ENCODE measurements at regions not wholly inside any gene's neighbourhood (a gene's known extent, or its start where the extent isn't known, plus 50 kb on each side); places are given as distances from the start of the nearest gene placed in this dataset.
A peak's percentile ranks its signal among the peaks of the same experiment; 100 is the strongest.

GRCh38 chr10:83585686-83586085 lies 553.6 kb upstream of the GHITM start:
- DNase-seq (ENCODE audit: low read depth) (peak; percentile 59), FAIRE-seq (no peak)
- Mint-ChIP-seq H3K4me3 (ENCODE audit: unreplicated experiment) (no peak overlapping the region), H3K36me3 (ENCODE audit: low read depth, unreplicated experiment) (no peaks in the 10 kb centered on the region), H3K27ac (ENCODE audit: unreplicated experiment) (peak overlapping the region; percentile 87), H3K27me3 (ENCODE audit: low read depth, unreplicated experiment) (no peaks in the 10 kb centered on the region), H3K9me3 (ENCODE audit: unreplicated experiment) (no peaks in the 10 kb centered on the region), H3K4me1 (ENCODE audit: low read depth, unreplicated experiment) (peaks cover 10% of the 10 kb centered on the region)
- no peak overlapping the region for H3K4me2 ChIP-seq (ENCODE audit: low read length)
- no peaks in the 10 kb centered on the region for H3K36me3 ChIP-seq (ENCODE audit: insufficient read depth, low read length)
- no peak overlapping the region for H3K4me3 ChIP-seq (ENCODE audit: insufficient read depth, low read depth, low read length)
- no peak overlapping the region for H2AFZ ChIP-seq (ENCODE audit: low read depth, low read length)
- no peaks in the 10 kb centered on the region for H3K27me3 ChIP-seq (ENCODE audit: insufficient read depth, low read length)
- no peaks in the 10 kb centered on the region for H3K79me2 ChIP-seq (ENCODE audit: insufficient read depth, low read length)
- no peak overlapping the region for H3K9ac ChIP-seq (ENCODE audit: low read length)
- H3K27ac ChIP-seq (ENCODE audit: low read depth, low read length), result peak overlapping the region; percentile 25
- no peaks in the 10 kb centered on the region for H4K20me1 ChIP-seq (ENCODE audit: insufficient read depth, low read length)
- no peaks in the 10 kb centered on the region for H3K9me3 ChIP-seq (ENCODE audit: insufficient read depth, low read depth, low read length)
- TF ChIP-seq CTCF (IDR thresholded peaks at IDR 0.05; ENCODE audit: insufficient read depth, low read depth, low read length), result no peak
- TF ChIP-seq EZH2 (IDR thresholded peaks at IDR 0.05; ENCODE audit: insufficient read depth, low read length), result no peak
- H3K4me1 ChIP-seq (ENCODE audit: insufficient read depth, low read length), result peaks cover 6% of the 10 kb centered on the region

- FAIRE-seq, result no peak
Observed at GRCh38 chr10:83592337-83592935, 546.9 kb upstream of the GHITM start.

More at GRCh38 chr10:83592337-83592935, 546.9 kb upstream of the GHITM start:
- H3K4me3 Mint-ChIP-seq (ENCODE audit: unreplicated experiment), result no peak overlapping the region
- no peaks in the 10 kb centered on the region for H3K36me3 ChIP-seq (ENCODE audit: insufficient read depth, low read length)
- H3K36me3 Mint-ChIP-seq (ENCODE audit: low read depth, unreplicated experiment), result no peaks in the 10 kb centered on the region
- H3K79me2 ChIP-seq (ENCODE audit: insufficient read depth, low read length), result no peaks in the 10 kb centered on the region
- H3K9me3 ChIP-seq (ENCODE audit: insufficient read depth, low read depth, low read length), result no peaks in the 10 kb centered on the region
- no peak overlapping the region for H3K9ac ChIP-seq (ENCODE audit: low read length)
- no peak for TF ChIP-seq EZH2 (IDR thresholded peaks at IDR 0.05; ENCODE audit: insufficient read depth, low read length)
- no peak for TF ChIP-seq CTCF (IDR thresholded peaks at IDR 0.05; ENCODE audit: insufficient read depth, low read depth, low read length)
- H3K27me3 ChIP-seq (ENCODE audit: insufficient read depth, low read length), result no peaks in the 10 kb centered on the region
- H3K9me3 Mint-ChIP-seq (ENCODE audit: unreplicated experiment), result peaks cover 5% of the 10 kb centered on the region
- H3K4me3 ChIP-seq (ENCODE audit: insufficient read depth, low read depth, low read length), result no peak overlapping the region
- H3K4me2 ChIP-seq (ENCODE audit: low read length), result no peak overlapping the region
- no peaks in the 10 kb centered on the region for H3K4me1 Mint-ChIP-seq (ENCODE audit: low read depth, unreplicated experiment)
- H3K27me3 Mint-ChIP-seq (ENCODE audit: low read depth, unreplicated experiment), result no peaks in the 10 kb centered on the region
- H3K27ac Mint-ChIP-seq (ENCODE audit: unreplicated experiment), result no peak overlapping the region
- H4K20me1 ChIP-seq (ENCODE audit: insufficient read depth, low read length), result no peaks in the 10 kb centered on the region
- no peak overlapping the region for H3K27ac ChIP-seq (ENCODE audit: low read depth, low read length)
- H3K4me1 ChIP-seq (ENCODE audit: insufficient read depth, low read length), result no peaks in the 10 kb centered on the region
- H2AFZ ChIP-seq (ENCODE audit: low read depth, low read length), result no peak overlapping the region
- DNase-seq (ENCODE audit: low read depth), result no peak
